Activated naive CD4-positive, alpha-beta T cell treated with anti-CD3 and anti-CD28 coated beads for 36 hours (primary cell): ENCODE measurements at regions not wholly inside any gene's neighbourhood (a gene's known extent, or its start where the extent isn't known, plus 50 kb on each side); places are given as distances from the start of the nearest gene placed in this dataset.

Experiments
- CTCF ChIA-PET: fragments of 350-600 bp; sonication (Branson Sonifier 250); formaldehyde crosslinking; loops from one replicate; lab custom pipeline; 2021; ENCODE audit warnings: antibody characterized with exemption; lab: Charles Lee
- DNase-seq: peaks from one replicate; pipeline ENCODE4 v3.0.0-alpha.2; 2020
- H3K27ac Mint-ChIP-seq: one replicate; pipeline ENCODE4 v1.8.0; 2021; ENCODE audit warnings: mild to moderate bottlenecking, mixed read lengths
- H3K27me3 Mint-ChIP-seq: one replicate; pipeline ENCODE4 v1.8.0; 2021; ENCODE audit warnings: low read depth, mixed read lengths
- H3K36me3 Mint-ChIP-seq: one replicate; pipeline ENCODE4 v1.8.0; 2021; ENCODE audit warnings: low read depth, mixed read lengths
- H3K4me1 Mint-ChIP-seq: one replicate; pipeline ENCODE4 v1.8.0; 2021; ENCODE audit warnings: low read depth, mixed read lengths
- H3K4me3 Mint-ChIP-seq: one replicate; pipeline ENCODE4 v1.8.0; 2021; ENCODE audit warnings: mild to moderate bottlenecking, moderate library complexity, mixed read lengths
- H3K9me3 Mint-ChIP-seq: one replicate; pipeline ENCODE4 v1.8.0; 2021; ENCODE audit warnings: mixed read lengths
- intact Hi-C: fragments of 100-400 bp; cut with micrococcal nuclease; formaldehyde crosslinking; loops from one replicate; pipeline ENCODE4 v1.15.1; 2023

DNA sequence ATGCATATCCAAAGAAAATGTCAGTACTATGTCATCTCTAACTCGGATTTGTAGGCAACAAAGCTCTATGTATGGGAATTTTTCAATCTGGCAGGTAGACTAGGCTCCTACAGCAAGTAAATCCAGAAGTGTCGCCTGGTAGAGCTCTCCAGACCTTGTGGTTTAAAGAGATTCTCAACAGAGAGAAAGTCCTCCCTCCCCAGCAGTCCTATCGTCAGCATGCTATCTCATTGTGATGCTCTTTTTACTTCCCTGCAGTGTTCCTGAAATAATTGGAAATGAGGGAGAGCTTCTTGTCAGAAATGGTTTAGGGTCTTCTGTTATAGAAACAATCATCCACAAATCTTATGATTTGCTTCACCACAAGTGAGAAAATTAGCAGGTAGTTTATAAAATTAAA is 395.4 kb downstream of the FRK start:
- Mint-ChIP-seq H3K27ac (no peak overlapping the region), H3K36me3 (no peaks in the 10 kb centered on the region), H3K9me3 (no peaks in the 10 kb centered on the region), H3K27me3 (no peaks in the 10 kb centered on the region), H3K4me1 (no peaks in the 10 kb centered on the region), H3K4me3 (no peak overlapping the region)
- CTCF ChIA-PET: no interaction called here
- DNase-seq: no peak
- intact Hi-C loops: no loop called here

DNA sequence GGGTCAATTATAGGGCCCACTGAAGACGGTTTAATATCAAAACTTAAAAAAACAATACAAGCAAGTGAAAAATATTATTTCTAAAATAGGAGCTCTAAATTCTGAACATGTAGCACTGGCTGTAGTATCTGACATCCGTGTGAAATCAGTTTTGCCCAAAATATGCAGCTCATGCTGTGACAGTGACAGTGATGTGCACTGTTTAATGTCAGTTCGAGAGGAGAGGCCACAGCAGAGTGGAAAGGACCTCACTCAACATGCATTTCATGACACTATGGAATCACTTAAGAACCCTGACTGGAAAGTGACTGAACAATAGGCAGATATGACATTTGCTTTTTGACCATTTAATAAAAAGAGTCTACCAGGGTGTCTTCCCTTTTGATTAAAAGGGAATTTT is 397.0 kb downstream of the FRK start:
- intact Hi-C loops: no loop called here
- Mint-ChIP-seq H3K27me3 (no peaks in the 10 kb centered on the region), H3K36me3 (no peaks in the 10 kb centered on the region), H3K4me3 (no peak overlapping the region), H3K9me3 (peaks cover 6% of the 10 kb centered on the region), H3K4me1 (no peaks in the 10 kb centered on the region), H3K27ac (no peak overlapping the region)
- CTCF ChIA-PET: no interaction called here
- no peak for DNase-seq

DNA sequence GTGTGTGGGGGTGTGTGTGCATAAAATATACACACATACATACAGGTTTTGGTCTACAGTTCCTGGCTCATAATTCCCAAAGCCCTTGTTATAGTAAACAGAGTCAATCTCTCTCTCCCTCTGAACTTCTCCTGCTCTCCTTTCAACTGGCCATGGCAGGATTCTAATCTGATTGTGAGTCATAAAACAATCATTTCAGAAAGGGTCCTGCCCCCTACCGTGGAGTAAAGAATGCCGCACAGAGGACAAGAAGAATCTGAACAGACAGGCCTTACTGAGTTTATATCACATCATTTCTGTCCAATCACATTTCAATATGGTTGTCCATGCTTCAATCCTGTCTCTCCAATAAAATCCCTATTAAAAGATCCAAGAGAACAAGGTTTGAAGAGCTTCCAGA is 416.9 kb downstream of the FRK start:
- DNase-seq: no peak
- CTCF ChIA-PET: no interaction called here
- H3K27ac Mint-ChIP-seq: no peak overlapping the region
- H3K4me3 Mint-ChIP-seq: no peak overlapping the region
- H3K4me1 Mint-ChIP-seq: no peaks in the 10 kb centered on the region
- H3K27me3 Mint-ChIP-seq: no peaks in the 10 kb centered on the region
- intact Hi-C loops: no loop called here
- H3K9me3 Mint-ChIP-seq: peaks cover 13% of the 10 kb centered on the region
- no peaks in the 10 kb centered on the region for H3K36me3 Mint-ChIP-seq

DNA sequence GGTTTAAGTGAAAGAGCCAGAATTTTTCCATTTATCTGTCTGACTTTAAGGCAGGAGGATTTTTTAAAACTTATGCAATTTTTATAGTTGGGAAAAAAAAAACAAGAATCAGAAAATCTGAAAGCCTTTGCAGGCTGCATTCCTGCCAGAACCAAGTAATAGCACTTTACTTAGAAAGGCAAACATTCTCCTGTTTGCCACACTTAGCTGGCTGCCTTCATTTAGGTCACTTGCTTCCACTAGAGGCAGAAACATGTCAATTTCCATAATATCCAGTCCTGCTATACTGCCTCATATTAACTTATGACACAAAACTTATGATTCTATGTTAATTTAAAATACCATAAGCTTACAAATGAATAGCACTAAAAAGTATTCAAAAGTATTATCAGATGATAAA is 425.8 kb downstream of the FRK start:
- H3K9me3 Mint-ChIP-seq: peaks cover 1% of the 10 kb centered on the region
- no peak for DNase-seq
- intact Hi-C loops: no loop called here
- CTCF ChIA-PET: no interaction called here
- H3K27me3 Mint-ChIP-seq: no peaks in the 10 kb centered on the region
- H3K4me1 Mint-ChIP-seq: no peaks in the 10 kb centered on the region
- no peak overlapping the region for H3K4me3 Mint-ChIP-seq
- no peaks in the 10 kb centered on the region for H3K36me3 Mint-ChIP-seq
- H3K27ac Mint-ChIP-seq: no peak overlapping the region

DNA sequence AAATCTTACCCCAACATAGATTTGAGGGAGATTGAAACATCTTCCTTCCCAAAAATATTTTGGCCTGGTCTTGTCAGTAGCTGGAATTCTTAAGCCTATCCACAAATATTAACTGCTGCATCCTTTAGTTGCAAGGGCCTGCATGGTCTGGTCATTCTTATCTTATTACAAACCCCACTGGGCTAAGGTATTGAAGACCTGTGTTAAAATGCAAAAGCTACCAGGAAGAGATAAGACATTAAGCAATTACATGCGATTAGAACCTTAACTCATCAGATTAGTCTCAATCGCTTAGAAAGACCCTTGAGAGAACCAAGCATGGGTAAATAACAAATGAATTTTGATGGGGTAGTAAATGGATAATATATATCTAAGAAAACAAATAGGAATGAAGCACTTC is 426.6 kb downstream of the FRK start:
- no peak overlapping the region for H3K4me3 Mint-ChIP-seq
- H3K27me3 Mint-ChIP-seq: no peaks in the 10 kb centered on the region
- H3K4me1 Mint-ChIP-seq: no peaks in the 10 kb centered on the region
- CTCF ChIA-PET: no interaction called here
- H3K36me3 Mint-ChIP-seq: no peaks in the 10 kb centered on the region
- no peak overlapping the region for H3K27ac Mint-ChIP-seq
- intact Hi-C loops: no loop called here
- DNase-seq: no peak
- H3K9me3 Mint-ChIP-seq: peaks cover 1% of the 10 kb centered on the region

DNA sequence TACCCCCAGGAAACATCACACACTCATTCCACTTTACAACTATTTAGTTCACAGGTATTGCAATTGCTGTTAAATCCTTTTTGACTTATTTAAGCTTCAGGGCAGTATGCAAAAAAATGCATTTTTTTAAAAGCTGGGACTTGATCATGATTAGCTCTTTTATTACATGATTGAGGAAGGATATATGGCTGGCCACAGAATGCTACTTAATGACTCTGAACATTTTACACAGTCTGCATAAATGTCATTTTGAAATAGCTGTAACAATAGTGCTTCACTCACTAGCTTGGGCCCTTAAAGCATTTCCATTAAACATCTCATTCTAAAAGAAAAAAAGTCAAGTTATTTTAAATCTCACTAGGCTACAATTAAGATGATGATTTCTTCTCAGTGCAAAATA is 429.7 kb downstream of the FRK start:
- no peaks in the 10 kb centered on the region for H3K36me3 Mint-ChIP-seq
- no peaks in the 10 kb centered on the region for H3K27me3 Mint-ChIP-seq
- no peak for DNase-seq
- H3K9me3 Mint-ChIP-seq: peaks cover 1% of the 10 kb centered on the region
- CTCF ChIA-PET: no interaction called here
- intact Hi-C loops: no loop called here
- no peaks in the 10 kb centered on the region for H3K4me1 Mint-ChIP-seq
- H3K27ac Mint-ChIP-seq: no peak overlapping the region
- no peak overlapping the region for H3K4me3 Mint-ChIP-seq

DNA sequence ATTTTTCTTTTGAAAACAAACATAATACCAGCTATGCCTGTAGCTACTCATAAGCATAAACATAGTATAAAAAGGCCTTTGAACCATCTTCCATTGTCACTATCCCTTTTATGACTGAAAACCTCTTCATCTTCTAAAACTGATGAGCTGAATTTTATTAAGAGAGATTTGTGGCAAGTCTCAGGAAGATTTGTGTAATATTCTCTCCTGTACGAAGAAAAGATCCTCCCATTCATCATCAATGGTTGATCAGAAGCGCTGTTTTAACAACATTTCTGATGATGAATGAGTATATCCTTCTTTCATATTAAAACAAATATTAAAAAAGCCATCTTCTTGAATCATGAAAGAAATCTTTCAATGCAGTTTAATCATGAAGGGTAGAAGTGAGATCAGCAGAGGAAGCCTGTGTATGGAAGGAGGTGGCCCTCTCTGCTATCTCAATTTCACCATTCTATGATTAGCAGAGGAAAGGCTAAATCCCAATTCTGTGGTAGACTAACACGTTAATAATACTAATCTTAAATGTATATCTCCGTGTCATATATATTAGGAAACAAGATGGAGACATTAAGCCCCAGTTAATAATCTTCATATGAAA is 430.2 kb downstream of the FRK start:
- H3K27me3 Mint-ChIP-seq: no peaks in the 10 kb centered on the region
- intact Hi-C loops: no loop called here
- no peak for DNase-seq
- H3K4me1 Mint-ChIP-seq: no peaks in the 10 kb centered on the region
- H3K27ac Mint-ChIP-seq: no peak overlapping the region
- CTCF ChIA-PET: no interaction called here
- H3K4me3 Mint-ChIP-seq: no peak overlapping the region
- peaks cover 1% of the 10 kb centered on the region for H3K9me3 Mint-ChIP-seq
- H3K36me3 Mint-ChIP-seq: no peaks in the 10 kb centered on the region

DNA sequence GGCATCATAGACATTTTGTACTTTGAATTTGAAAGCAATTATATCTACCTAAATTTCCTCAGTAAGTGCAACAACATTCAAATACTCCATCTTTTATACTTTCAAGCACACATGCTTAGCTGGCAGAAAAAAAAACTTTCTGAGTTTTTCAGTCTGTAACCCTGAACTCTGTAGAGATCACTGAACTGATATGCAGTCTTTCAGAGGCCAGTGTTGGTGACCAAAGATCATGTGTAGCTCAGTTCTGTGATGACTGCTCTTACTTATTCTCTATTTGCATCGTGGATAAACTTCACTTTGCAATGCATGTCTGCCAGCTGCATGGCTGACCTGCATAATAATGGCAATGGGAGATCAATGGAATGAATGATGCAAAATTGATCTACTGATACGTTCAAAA is 431.3 kb downstream of the FRK start:
- no peak for DNase-seq
- H3K27me3 Mint-ChIP-seq: no peaks in the 10 kb centered on the region
- H3K4me1 Mint-ChIP-seq: no peaks in the 10 kb centered on the region
- H3K27ac Mint-ChIP-seq: no peak overlapping the region
- H3K9me3 Mint-ChIP-seq: peaks cover 1% of the 10 kb centered on the region
- no peaks in the 10 kb centered on the region for H3K36me3 Mint-ChIP-seq
- no peak overlapping the region for H3K4me3 Mint-ChIP-seq
- CTCF ChIA-PET: no interaction called here
- intact Hi-C loops: no loop called here

DNA sequence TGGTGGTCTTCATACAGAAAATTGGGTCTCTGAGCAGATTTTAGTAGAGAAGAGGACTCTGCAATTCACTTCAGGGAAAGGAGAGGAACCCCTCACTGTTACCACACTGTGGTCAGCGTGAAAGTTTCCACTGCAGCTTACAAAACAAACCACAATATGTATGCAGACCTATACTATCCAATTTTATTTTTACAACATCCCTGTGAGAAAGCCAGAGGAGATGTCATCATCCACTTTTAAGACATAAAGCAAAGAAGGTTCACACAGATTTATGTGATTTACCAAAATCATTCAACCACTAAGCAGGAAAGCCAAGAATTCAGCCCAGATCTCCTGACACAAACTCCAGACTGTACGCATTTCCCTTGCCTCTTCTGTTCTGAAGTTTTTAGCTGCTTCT is 442.4 kb downstream of the FRK start:
- no peak for DNase-seq
- no peak overlapping the region for H3K27ac Mint-ChIP-seq
- CTCF ChIA-PET: no interaction called here
- H3K36me3 Mint-ChIP-seq: no peaks in the 10 kb centered on the region
- no peaks in the 10 kb centered on the region for H3K27me3 Mint-ChIP-seq
- intact Hi-C loops: no loop called here
- H3K4me1 Mint-ChIP-seq: no peaks in the 10 kb centered on the region
- no peak overlapping the region for H3K4me3 Mint-ChIP-seq
- H3K9me3 Mint-ChIP-seq: peaks cover 2% of the 10 kb centered on the region

DNA sequence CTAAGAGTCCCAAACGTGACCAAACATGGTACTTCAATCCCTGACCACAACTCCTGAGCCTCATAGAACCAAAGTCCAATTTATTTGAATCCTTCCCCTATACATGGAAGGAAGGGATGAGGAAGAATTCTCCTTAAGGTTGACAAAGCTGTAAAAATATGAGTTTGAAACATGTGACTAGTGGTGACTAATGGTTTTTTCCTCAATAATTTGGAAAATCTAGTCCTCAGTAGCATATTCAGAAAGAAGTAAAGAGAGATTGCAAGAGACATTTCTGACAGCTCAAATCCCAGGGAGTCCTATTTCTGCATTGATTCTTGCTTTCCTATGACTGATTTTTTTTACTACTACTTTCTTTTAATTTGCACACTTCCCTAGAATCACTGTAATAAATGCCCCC is 443.7 kb downstream of the FRK start:
- CTCF ChIA-PET: no interaction called here
- H3K27ac Mint-ChIP-seq: no peak overlapping the region
- no peak overlapping the region for H3K4me3 Mint-ChIP-seq
- no peaks in the 10 kb centered on the region for H3K4me1 Mint-ChIP-seq
- H3K9me3 Mint-ChIP-seq: peaks cover 2% of the 10 kb centered on the region
- H3K27me3 Mint-ChIP-seq: no peaks in the 10 kb centered on the region
- DNase-seq: no peak
- H3K36me3 Mint-ChIP-seq: no peaks in the 10 kb centered on the region
- intact Hi-C loops: no loop called here

DNA sequence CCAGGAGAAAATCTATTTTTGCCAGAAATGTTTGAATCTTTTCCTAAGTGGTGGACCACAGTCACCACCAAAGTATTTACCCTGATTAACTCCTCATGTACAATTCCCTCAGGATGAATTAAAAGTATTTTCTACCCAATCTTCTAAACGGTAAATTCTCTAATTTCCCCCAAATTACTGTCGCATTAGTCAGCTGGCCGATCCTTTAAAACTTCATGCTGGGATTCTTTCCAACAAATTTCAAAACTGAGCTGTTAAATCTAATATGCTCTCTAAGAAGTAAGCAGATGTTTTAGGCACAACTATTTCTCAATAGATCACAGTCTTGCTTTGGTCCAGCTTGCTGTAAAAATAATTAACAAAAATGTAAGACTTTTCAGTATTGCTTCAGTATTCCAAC is 447.2 kb downstream of the FRK start:
- H3K4me1 Mint-ChIP-seq: no peaks in the 10 kb centered on the region
- intact Hi-C loops: no loop called here
- peaks cover 2% of the 10 kb centered on the region for H3K9me3 Mint-ChIP-seq
- CTCF ChIA-PET: no interaction called here
- no peak for DNase-seq
- no peaks in the 10 kb centered on the region for H3K36me3 Mint-ChIP-seq
- no peak overlapping the region for H3K27ac Mint-ChIP-seq
- H3K27me3 Mint-ChIP-seq: no peaks in the 10 kb centered on the region
- no peak overlapping the region for H3K4me3 Mint-ChIP-seq

DNA sequence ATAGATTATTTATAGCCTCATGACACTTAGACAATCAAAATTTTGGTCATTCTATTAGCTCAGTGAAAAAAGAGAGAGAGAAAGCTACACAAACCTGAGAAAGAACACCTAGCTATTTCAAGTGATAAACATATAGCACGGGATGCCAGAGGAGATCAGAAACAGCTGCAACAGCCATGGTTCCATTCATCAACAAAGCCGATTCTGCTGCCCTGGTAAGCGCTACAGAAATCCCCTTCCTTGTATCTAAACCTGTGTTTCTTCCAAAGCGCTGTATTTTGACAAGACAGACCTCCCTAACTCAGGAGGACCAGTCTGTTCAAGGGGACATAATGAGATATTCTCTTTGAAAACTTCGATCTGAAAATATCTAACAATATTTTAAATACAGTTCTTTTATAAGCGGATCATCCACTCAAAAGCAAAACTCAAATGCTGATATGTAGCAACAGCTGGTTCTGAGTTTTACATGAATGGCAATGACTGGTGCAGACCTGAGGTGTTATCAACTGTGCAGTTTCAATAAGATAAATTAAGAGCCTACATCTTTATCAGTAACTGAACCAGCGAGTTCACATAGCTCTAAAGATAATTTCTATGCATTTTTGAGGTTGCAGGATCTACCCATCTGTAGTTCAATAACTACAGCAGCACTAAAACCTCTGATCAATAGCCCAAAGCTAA is 447.8 kb downstream of the FRK start:
- no peak for DNase-seq
- intact Hi-C loops: no loop called here
- no peaks in the 10 kb centered on the region for H3K36me3 Mint-ChIP-seq
- CTCF ChIA-PET: no interaction called here
- H3K27me3 Mint-ChIP-seq: no peaks in the 10 kb centered on the region
- peaks cover 2% of the 10 kb centered on the region for H3K9me3 Mint-ChIP-seq
- no peak overlapping the region for H3K27ac Mint-ChIP-seq
- H3K4me1 Mint-ChIP-seq: no peaks in the 10 kb centered on the region
- H3K4me3 Mint-ChIP-seq: no peak overlapping the region

DNA sequence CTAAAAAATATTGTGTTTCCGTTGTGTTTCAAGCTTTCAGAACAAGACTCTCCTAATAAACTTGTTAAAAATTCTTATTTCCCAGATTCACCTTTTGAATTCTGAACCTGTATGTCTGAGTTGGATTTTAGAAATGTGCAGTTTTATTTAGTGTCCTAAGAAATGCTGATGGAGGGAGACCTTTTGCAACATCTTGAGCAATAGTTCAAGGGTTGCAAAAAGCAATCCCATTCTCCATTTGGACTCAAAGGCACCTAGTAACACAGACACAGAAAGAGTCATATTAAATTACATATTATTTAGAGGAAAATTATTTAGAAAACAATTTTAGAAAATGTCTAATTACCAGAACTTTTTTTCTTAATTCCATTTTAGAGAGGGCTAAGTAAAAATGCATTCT is 448.5 kb downstream of the FRK start:
- DNase-seq: no peak
- no peak overlapping the region for H3K4me3 Mint-ChIP-seq
- no peaks in the 10 kb centered on the region for H3K36me3 Mint-ChIP-seq
- intact Hi-C loops: no loop called here
- no peak overlapping the region for H3K27ac Mint-ChIP-seq
- H3K4me1 Mint-ChIP-seq: no peaks in the 10 kb centered on the region
- CTCF ChIA-PET: no interaction called here
- peaks cover 2% of the 10 kb centered on the region for H3K9me3 Mint-ChIP-seq
- H3K27me3 Mint-ChIP-seq: no peaks in the 10 kb centered on the region
